CD4-positive, alpha-beta T cell treated with Interleukin-1 beta for 1 hour (primary cell): ENCODE measurements at regions not wholly inside any gene's neighbourhood (a gene's known extent, or its start where the extent isn't known, plus 50 kb on each side); places are given as distances from the start of the nearest gene placed in this dataset.
"Not testable (repeated sequence)": the region's sequence is repeated elsewhere in the genome, so short reads cannot be mapped to it uniquely, and the experiment has no call there.

Experiments used
- DNase-seq, 2 donors: peaks; one replicate each; pipeline ENCODE4 v3.0.0-alpha.2; 2020 to 2022

GRCh38 chr2:16071039-16071864, 130.9 kb downstream of the MYCN start:
- no peak for DNase-seq

- DNase-seq: no peak
These were observed 130.3 kb downstream of the MYCN start for GRCh38 chr2:16070648-16070971.

- no peak for DNase-seq
These were observed 129.7 kb downstream of the MYCN start for GRCh38 chr2:16069933-16070647.

DNA sequence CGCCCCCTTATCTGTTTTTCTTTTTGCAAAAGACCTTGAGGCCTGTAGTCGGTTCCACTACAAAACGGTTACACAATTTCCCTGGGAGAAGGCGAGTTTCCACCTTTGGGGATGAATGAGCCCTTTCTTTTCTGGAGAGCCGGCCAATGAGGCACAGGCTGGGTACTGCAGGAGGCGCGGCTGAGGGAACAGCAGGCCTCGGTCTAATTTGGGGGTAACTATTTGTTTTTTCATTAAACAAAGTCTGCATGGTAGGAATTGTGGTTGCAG, 129.2 kb downstream of the MYCN start:
- DNase-seq: no peak

DNA sequence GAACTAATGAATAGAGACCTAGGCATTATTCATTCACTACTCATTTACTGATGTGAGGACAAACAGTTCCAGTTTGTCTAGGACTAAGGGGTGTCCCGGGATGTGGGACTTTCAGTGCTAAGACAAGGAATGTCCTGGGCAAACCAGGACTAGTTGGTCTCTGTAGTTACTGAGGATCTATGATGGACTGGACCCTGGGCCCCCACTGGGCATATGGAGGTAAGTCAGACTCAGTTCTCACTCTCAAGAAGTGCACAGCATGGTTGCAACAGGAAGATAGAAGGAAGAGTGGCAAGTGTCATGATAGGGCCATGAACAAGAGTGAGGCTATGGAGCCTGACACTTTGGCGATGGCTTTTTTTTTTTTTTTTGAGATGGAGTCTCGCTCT, 128.2 kb downstream of the MYCN start:
- no peak for DNase-seq

- no peak for DNase-seq
These were observed 127.7 kb downstream of the MYCN start for GRCh38 chr2:16067866-16068551.

GRCh38 chr2:16067444-16067843, 127.1 kb downstream of the MYCN start:
- DNase-seq: no peak

DNA sequence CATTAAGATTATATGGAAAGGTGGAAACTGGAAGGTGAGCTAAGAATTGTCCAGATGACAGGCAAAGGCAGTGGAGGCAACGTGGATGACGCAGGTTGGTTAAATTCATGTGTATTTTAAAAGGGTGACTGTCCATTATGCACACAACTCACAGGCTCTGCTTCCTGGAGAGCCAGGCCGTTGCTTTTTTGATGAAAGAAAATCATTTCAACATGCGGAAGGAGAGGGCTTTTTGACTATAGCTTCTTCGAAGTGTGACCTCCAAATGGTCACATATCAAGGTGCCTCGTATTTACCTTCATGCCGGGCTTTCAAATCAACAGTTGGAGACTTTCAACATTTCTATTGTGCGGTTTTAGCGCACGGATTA, 126.7 kb downstream of the MYCN start:
- no peak for DNase-seq

GRCh38 chr2:16066261-16067036, 126.1 kb downstream of the MYCN start:
- no peak for DNase-seq

GRCh38 chr2:16065272-16066069, 125.1 kb downstream of the MYCN start:
- not testable (repeated sequence) for DNase-seq

- DNase-seq: no peak
These were observed 124.4 kb downstream of the MYCN start for GRCh38 chr2:16064745-16065144.

DNA sequence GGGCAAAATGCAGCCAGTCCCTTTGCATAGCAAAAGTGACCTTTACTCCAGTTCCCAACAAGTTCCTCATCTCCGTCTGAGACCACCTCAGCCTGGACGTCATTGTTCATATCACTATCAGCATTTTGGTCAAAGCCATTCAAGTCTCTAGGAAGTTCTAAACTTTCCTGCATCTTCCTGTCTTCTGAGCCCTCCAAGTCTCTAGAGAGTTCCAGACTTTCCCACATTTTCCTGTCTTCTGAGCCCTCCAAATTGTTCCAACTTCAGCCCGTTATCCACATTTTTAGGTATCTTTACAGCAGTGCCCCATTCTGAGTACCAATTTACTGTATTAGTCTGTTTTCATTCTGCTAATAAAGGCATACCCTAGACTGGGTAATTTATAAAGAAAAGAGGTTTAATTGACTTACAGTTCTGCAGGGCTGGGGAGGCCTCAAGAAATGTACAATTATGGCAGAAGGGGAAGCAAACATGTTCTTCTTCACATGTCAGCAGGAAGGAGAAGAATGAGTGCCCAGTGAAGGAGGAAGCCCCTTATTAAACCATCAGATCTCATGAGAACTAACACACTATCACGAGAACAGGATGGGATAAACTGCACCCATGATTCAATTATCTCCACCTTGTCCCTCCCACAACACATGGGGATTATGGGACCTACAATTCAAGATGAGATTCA, 123.7 kb downstream of the MYCN start:
- DNase-seq: no peak

DNA sequence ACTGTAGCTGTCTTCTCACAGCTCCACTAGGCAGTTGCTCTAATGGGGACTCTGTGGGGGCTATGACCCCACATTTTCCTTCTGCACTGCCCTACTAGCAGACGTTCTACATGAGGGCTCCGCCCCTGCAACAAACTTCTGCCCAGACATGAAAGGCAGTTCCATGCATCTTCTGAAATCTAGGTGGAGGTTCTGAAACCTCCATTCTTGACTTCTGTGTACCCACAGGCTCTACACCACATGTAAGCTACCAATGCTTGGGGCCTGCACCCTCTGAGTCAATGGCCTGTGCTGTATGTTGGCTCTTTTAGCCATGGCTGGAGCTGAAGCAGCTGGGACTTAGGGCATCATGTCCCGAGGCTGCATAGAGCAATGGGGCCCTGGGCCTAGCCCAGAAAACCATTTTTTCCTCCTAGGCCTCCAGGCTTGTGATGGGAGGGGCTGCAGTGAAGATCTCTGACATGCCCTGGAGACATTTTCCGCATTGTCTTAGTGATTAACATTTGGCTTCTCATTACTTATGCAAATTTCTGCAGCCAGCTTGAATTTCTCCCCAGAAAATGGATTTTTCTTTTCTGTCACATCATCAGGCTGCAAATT, 123.0 kb downstream of the MYCN start:
- no peak for DNase-seq

GRCh38 chr2:16062471-16063250, 122.3 kb downstream of the MYCN start:
- no peak for DNase-seq

DNA sequence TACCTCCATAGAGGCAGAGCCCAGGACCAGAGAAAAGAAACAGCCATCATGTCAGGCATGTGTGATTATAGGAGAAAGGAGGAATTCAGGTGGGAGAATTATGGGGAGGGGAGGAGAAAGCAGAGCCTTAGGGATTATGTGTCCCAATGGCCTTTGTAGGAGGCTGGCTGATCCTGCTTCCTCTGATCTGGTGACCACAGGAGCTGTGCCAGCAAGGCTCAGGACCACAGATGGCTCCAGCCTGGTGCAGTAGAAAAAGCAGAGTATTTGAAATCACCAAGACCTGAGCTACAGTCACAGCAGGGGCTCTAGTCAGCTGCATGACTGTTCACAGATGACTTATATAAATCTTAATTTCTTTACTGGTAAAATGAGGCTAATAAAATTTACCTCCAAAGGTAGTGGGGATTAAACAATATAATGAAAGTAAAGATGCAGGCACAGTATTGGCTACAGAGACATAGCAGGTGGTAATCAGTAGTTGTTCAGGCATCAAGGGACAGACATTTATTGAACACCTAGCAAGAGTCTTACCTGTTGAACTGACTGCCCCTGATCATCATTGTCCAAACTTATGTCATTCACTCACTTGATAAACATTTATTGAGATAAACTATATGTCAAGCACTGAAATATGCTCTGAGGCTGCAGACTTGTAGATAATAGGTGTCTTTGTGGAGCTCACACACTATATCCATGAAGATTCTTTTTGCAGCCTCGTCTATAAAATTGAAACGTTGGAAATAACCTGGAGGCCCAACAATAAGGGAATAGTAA, 121.3 kb downstream of the MYCN start:
- no peak for DNase-seq

GRCh38 chr2:16060936-16061338, 120.6 kb downstream of the MYCN start:
- DNase-seq: no peak

DNA sequence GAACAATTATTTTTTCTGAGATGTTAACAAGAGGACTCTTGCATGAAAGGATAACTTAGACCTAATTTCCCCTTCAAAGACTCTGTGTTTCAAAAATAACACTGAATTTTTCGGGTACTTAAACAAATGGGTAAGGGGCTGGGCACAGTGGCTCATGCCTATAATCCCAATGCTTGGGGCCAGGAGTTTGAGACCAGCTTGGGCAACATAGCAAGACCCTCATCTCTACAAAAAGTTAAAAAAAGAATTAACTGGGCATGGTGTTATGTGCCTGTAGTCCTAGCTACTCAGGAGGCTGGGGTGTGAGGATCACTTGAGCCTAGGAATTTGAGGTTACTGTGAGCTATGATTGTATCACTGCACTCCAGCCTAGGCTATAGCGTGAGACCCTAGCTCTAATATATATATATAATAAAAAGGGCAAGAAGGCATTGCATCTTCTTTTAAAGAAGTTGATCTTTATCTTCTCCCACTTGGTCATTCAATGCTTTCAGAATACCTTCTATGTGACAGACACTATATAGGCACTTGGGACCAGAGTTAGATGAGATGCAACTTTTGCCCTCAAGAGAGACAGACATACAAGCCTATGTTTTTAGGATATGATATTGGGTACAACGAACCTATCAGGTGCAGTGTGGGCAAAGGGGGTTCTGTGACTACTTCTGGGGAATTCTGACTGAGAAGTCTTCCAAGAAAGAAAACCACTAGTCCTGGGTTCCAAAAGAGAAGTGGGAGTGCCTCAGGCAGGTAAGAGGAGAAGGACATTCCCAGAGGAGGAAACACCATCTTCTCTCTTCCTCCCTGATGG, 120.0 kb downstream of the MYCN start:
- no peak for DNase-seq

- no peak for DNase-seq
These were observed 119.2 kb downstream of the MYCN start for GRCh38 chr2:16059393-16060016.
